ENCODE measurements at regions not wholly inside any gene's neighbourhood (a gene's known extent, or its start where the extent isn't known, plus 50 kb on each side); places are given as distances from the start of the nearest gene placed in this dataset.

- Histone ChIP-seq H3K4me3 (no peak overlapping the region), H3K4me1 (no peaks in the 10 kb centered on the region), H3K9me3 (no peaks in the 10 kb centered on the region), H3K27me3 (no peaks in the 10 kb centered on the region), H3K36me3 (no peaks in the 10 kb centered on the region), H3K27ac (no peak overlapping the region)
- intact Hi-C loops (cut with DNase I): no loop called here
- DNase-seq (ENCODE audit: low spot score in 2 of 2): no peak
- no peak for TF ChIP-seq CTCF (IDR thresholded peaks at IDR 0.05)
Observed at GRCh38 chr6:19083801-19084200, 696.7 kb downstream of the RNF144B start.

GRCh38 chr6:19086480-19086879, 699.3 kb downstream of the RNF144B start:
- no peaks in the 10 kb centered on the region for H3K27me3 ChIP-seq
- H3K27ac ChIP-seq: no peak overlapping the region
- H3K4me3 ChIP-seq: no peak overlapping the region
- no peak for TF ChIP-seq CTCF (IDR thresholded peaks at IDR 0.05)
- H3K9me3 ChIP-seq: no peaks in the 10 kb centered on the region
- no peaks in the 10 kb centered on the region for H3K4me1 ChIP-seq
- intact Hi-C loops (cut with DNase I): no loop called here
- no peak for DNase-seq (ENCODE audit: low spot score in 2 of 2)
- H3K36me3 ChIP-seq: no peaks in the 10 kb centered on the region

- no peak for DNase-seq (ENCODE audit: low spot score in 2 of 2)
- no peak for TF ChIP-seq CTCF (IDR thresholded peaks at IDR 0.05)
- intact Hi-C loops (cut with DNase I): no loop called here
- Histone ChIP-seq H3K4me1 (no peaks in the 10 kb centered on the region), H3K27me3 (no peaks in the 10 kb centered on the region), H3K9me3 (no peaks in the 10 kb centered on the region), H3K27ac (no peak overlapping the region), H3K4me3 (no peak overlapping the region), H3K36me3 (no peaks in the 10 kb centered on the region)
Observed at GRCh38 chr6:19087296-19087695, 700.1 kb downstream of the RNF144B start.

- no peaks in the 10 kb centered on the region for H3K4me1 ChIP-seq
- DNase-seq (ENCODE audit: low spot score in 2 of 2): no peak
- no peaks in the 10 kb centered on the region for H3K27me3 ChIP-seq
- H3K36me3 ChIP-seq: no peaks in the 10 kb centered on the region
- intact Hi-C loops (cut with DNase I): no loop called here
- no peaks in the 10 kb centered on the region for H3K9me3 ChIP-seq
- H3K27ac ChIP-seq: no peak overlapping the region
- no peak for TF ChIP-seq CTCF (IDR thresholded peaks at IDR 0.05)
- H3K4me3 ChIP-seq: no peak overlapping the region
Observed at GRCh38 chr6:19087897-19088296, 700.7 kb downstream of the RNF144B start.

GRCh38 chr6:19100752-19101151, 713.6 kb downstream of the RNF144B start:
- no peak overlapping the region for H3K4me3 ChIP-seq
- intact Hi-C loops (cut with DNase I): no loop called here
- no peaks in the 10 kb centered on the region for H3K27me3 ChIP-seq
- peaks cover 0 to 4% of the 10 kb centered on the region in 2 donors for H3K9me3 ChIP-seq
- no peaks in the 10 kb centered on the region for H3K4me1 ChIP-seq
- no peak for DNase-seq (ENCODE audit: low spot score in 2 of 2)
- no peak overlapping the region for H3K27ac ChIP-seq
- TF ChIP-seq CTCF (IDR thresholded peaks at IDR 0.05): no peak
- H3K36me3 ChIP-seq: no peaks in the 10 kb centered on the region

- no peak for DNase-seq (ENCODE audit: low spot score in 2 of 2)
- no peak for TF ChIP-seq CTCF (IDR thresholded peaks at IDR 0.05)
- Histone ChIP-seq H3K4me1 (no peaks in the 10 kb centered on the region), H3K27me3 (no peaks in the 10 kb centered on the region), H3K4me3 (no peak overlapping the region), H3K27ac (no peak overlapping the region), H3K36me3 (no peaks in the 10 kb centered on the region), H3K9me3 (peaks cover 4 to 7% of the 10 kb centered on the region in 2 donors)
- intact Hi-C loops (cut with DNase I): no loop called here
Observed at GRCh38 chr6:19102936-19103335, 715.8 kb downstream of the RNF144B start.

Data from ascending aorta (tissue), 2 donors.